Upper lobe of left lung (tissue), 4 donors: ENCODE measurements at regions not wholly inside any gene's neighbourhood (a gene's known extent, or its start where the extent isn't known, plus 50 kb on each side); places are given as distances from the start of the nearest gene placed in this dataset.

Source experiments
- EP300 ChIP-seq, 4 donors: sonication (generic); formaldehyde crosslinking; IDR thresholded peaks; one replicate each; pipeline ENCODE4 v1.5.1; 2017; ENCODE audit warnings: antibody characterized with exemption in 4 of 4, control low read depth in 2 of 4
- POLR2A ChIP-seq, 4 donors: fragments of 450-650 bp; IDR thresholded peaks; one replicate each; pipeline ENCODE4 v1.5.1; 2016 to 2017; ENCODE audit warnings: antibody characterized with exemption in 4 of 4, mild to moderate bottlenecking in 2 of 4
- POLR2AphosphoS5 ChIP-seq, 2 donors: sonication (generic); formaldehyde crosslinking; IDR thresholded peaks; one replicate each; pipeline ENCODE4 v1.5.1; 2017; ENCODE audit warnings: antibody characterized with exemption in 2 of 2
- TF ChIP-seq, protein P1 (sequence below), 6 experiments: fragments of 450-650 bp in 4 of 6; fragments of 200-600 bp in 2 of 6; sonication (generic) in 2 of 6; IDR thresholded peaks; one replicate each; pipeline ENCODE4 v1.5.1; 2016 to 2019; ENCODE audit warnings: antibody characterized with exemption in 6 of 6

DNA sequence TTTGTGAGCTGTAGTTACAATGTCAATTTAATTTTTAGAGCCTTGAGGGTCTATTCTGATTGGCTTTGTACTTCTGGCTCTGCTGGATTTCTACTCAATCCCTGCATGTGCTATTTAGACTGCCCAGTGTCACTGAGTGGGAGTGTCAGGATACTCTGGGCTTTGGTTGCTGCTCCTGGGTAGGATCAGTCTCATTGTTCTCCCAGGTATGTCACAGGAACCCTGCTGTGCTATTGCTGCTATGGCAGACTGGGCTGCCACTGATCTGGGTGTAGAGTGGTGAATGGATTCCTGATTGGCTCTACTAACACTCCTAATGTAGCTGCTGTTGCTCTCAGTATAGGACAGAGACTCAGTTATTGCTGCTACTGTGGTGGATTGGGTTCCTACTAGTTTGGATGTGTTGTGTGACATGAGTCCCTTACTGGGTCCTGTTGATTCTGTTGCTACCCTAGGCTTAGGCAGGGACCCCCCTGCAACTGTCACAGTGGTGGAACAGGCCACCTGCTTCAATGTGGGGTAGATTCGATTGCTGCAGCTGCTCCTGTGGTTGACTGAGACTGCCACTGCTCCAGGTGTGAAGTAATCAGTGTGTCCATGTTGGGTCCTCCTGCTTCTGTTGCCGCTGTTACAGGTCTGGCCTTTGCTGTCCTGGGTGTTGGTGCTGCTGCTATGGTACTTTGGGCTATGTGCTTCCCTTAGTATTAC is 707.8 kb upstream of the AMOT start:
- TF ChIP-seq, protein P1, sequence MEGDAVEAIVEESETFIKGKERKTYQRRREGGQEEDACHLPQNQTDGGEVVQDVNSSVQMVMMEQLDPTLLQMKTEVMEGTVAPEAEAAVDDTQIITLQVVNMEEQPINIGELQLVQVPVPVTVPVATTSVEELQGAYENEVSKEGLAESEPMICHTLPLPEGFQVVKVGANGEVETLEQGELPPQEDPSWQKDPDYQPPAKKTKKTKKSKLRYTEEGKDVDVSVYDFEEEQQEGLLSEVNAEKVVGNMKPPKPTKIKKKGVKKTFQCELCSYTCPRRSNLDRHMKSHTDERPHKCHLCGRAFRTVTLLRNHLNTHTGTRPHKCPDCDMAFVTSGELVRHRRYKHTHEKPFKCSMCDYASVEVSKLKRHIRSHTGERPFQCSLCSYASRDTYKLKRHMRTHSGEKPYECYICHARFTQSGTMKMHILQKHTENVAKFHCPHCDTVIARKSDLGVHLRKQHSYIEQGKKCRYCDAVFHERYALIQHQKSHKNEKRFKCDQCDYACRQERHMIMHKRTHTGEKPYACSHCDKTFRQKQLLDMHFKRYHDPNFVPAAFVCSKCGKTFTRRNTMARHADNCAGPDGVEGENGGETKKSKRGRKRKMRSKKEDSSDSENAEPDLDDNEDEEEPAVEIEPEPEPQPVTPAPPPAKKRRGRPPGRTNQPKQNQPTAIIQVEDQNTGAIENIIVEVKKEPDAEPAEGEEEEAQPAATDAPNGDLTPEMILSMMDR (IDR thresholded peaks at IDR 0.05): no peak
- no peak for TF ChIP-seq POLR2A (IDR thresholded peaks at IDR 0.05)
- no peak for TF ChIP-seq EP300 (IDR thresholded peaks at IDR 0.05)
- TF ChIP-seq POLR2AphosphoS5 (IDR thresholded peaks at IDR 0.05): no peak
